ENCODE measurements at regions not wholly inside any gene's neighbourhood (a gene's known extent, or its start where the extent isn't known, plus 50 kb on each side); places are given as distances from the start of the nearest gene placed in this dataset.

GRCh38 chr17:54521137-54521536, 379.5 kb upstream of the TOM1L1 start:
- no peak for TF ChIP-seq CTCF (conservative IDR thresholded peaks at IDR 0.05; ENCODE audit: low read depth, low read length)
- no peak for TF ChIP-seq USF2 (IDR thresholded peaks at IDR 0.05; ENCODE audit: low read depth, low read length)
- no peak for TF ChIP-seq RFX5 (IDR thresholded peaks at IDR 0.05; ENCODE audit: low read depth, low read length)

All from IMR-90 (cell line).